KOPT-K1 (cell line): ENCODE measurements at regions not wholly inside any gene's neighbourhood (a gene's known extent, or its start where the extent isn't known, plus 50 kb on each side); places are given as distances from the start of the nearest gene placed in this dataset.

Experiments
- H3K27ac ChIP-seq: fragments of 200-600 bp; sonication (generic); 2 replicates; pipeline ENCODE4 v1.5.1; 2016; ENCODE audit warnings: antibody characterized with exemption, mild to moderate bottlenecking, low read depth, low read length; ENCODE audit not compliant: poor library complexity, severe bottlenecking
- H3K36me3 ChIP-seq: fragments of 200-600 bp; sonication (generic); 2 replicates; pipeline ENCODE4 v1.5.1; 2017; ENCODE audit warnings: antibody characterized with exemption, mild to moderate bottlenecking, low read length, moderate library complexity; ENCODE audit not compliant: insufficient read depth
- H3K9me3 ChIP-seq: fragments of 200-600 bp; sonication (generic); 2 replicates; pipeline ENCODE4 v1.5.1; 2017; ENCODE audit warnings: antibody characterized with exemption, low read length, mild to moderate bottlenecking; ENCODE audit not compliant: insufficient read depth, poor library complexity, severe bottlenecking

GRCh38 chr17:15124264-15124595 lies 140.9 kb downstream of the PMP22 start:
- Histone ChIP-seq H3K27ac (no peak overlapping the region), H3K36me3 (no peaks in the 10 kb centered on the region), H3K9me3 (no peaks in the 10 kb centered on the region)

- Histone ChIP-seq H3K36me3 (no peaks in the 10 kb centered on the region), H3K9me3 (no peaks in the 10 kb centered on the region), H3K27ac (no peak overlapping the region)
Measured at GRCh38 chr17:15123593-15124263, 141.4 kb downstream of the PMP22 start.

DNA sequence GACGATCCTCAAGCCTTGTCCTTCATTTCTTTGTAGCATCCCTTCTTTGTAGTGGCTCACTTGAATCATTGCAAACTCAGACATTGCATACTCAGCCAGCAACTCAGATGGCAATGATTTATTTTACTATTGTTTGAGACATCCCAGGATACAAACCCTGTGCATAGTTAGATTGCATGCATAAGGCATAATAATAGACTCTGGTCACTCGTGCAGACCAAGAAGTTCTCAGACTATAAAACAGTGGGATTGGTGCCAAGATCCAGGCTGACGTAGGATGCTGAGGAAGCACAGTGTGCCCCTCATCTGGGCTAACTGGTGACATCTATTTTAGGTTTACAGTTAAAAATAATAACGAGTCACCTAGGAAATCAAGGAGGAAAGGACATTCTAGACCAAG lies 142.3 kb downstream of the PMP22 start:
- Histone ChIP-seq H3K27ac (no peak overlapping the region), H3K9me3 (no peaks in the 10 kb centered on the region), H3K36me3 (no peaks in the 10 kb centered on the region)

DNA sequence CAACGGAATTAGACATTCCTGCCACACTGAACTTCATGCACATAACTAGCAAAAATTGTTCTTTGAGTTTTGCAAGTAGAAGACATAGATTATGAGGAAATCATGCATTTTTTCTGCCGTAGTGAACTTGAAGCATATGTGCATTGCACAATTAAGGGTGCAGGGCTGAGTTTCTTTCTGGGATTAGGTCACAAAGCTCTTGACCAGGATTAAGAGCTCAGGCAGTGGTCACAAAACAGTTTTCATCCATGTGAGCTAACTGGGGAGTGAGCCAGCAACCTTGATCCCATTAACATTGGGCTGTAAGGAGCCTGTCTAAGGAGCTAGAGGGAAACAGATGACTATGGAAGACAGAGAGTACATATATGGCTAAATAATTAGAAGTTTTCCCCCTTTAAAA lies 143.7 kb downstream of the PMP22 start:
- Histone ChIP-seq H3K9me3 (peaks cover 6% of the 10 kb centered on the region), H3K36me3 (no peaks in the 10 kb centered on the region), H3K27ac (no peak overlapping the region)

DNA sequence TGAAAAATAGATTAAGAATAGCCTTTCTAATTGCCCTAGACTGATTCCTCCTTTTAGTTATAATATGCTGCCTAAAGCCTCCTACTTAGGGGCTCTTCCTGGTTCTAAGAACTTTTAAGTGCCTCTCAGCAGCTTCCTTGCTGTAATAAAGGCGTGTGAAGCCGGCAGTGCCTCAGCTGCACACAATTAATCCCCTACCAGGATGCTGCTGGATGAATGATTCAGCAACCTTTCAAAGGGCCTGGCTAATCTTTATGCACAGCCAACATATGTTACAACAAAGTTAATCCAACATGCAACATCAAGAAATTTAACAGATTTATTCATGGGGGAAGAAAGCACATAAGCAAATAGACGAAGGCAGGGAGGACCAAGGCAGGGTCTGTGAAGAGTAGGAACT lies 145.2 kb downstream of the PMP22 start:
- no peaks in the 10 kb centered on the region for H3K36me3 ChIP-seq
- no peak overlapping the region for H3K27ac ChIP-seq
- H3K9me3 ChIP-seq: peaks cover 19% of the 10 kb centered on the region

GRCh38 chr17:15117239-15117638 lies 147.9 kb downstream of the PMP22 start:
- H3K36me3 ChIP-seq: no peaks in the 10 kb centered on the region
- peaks cover 19% of the 10 kb centered on the region for H3K9me3 ChIP-seq
- no peak overlapping the region for H3K27ac ChIP-seq

DNA sequence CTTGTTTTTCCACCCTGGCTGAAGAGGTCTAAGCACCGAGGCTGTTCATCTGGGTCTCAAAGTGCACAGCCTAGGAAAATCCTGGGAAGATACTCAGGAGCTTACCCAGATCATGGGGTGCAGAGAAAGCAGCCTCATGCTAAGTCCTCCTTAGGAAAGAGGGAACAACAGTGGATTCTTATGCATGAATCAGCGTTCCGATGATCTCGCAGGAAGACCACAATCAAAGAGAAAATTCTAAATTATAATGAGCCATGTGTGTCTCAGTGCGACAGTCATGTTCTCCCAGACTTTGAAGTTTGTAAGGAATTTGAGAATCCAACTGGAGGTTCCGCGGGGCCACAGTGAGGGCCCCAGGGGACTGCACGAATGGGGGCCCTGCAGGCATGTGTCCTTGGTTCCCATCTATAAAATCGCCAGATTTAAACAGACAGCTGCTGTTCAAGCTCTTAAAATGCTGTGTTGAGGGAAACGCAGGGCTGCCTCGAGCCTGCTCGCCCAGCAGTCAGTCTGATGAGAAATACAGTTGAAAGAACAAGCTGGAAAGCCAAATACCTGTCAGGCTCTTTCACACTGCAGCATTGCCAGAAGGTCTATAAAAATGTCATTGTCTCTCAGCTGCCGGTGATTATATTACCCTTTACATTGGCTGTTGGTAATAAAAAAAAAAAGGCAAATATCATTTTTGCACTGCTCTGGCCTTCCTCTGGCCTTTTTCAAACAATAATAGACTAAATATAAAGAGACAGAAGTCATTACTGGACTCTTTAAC lies 152.1 kb downstream of the PMP22 start:
- Histone ChIP-seq H3K9me3 (peaks cover 19% of the 10 kb centered on the region), H3K27ac (no peak overlapping the region), H3K36me3 (no peaks in the 10 kb centered on the region)

DNA sequence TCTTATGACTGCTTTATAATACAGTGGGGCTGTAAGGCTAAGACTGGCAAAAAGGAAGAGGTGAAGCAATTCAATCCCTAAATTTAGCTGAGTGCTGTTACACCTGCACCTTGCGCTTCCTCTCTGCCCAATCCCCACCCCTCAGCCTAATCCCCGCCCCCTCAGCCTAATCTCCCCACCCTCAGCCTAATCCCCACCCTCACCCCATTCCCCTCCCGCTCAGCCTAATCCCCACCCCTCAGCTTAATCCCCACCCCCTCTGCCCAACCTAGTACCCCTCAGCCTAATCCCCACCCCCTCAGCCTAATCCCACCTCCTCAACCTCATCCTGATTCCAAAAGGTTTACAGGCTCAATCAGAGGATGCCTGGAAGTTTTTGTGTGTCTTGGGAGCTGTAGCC lies 155.5 kb downstream of the PMP22 start:
- H3K9me3 ChIP-seq: no peaks in the 10 kb centered on the region
- no peak overlapping the region for H3K27ac ChIP-seq
- no peaks in the 10 kb centered on the region for H3K36me3 ChIP-seq

GRCh38 chr17:15108992-15109391 lies 156.1 kb downstream of the PMP22 start:
- Histone ChIP-seq H3K36me3 (no peaks in the 10 kb centered on the region), H3K9me3 (no peaks in the 10 kb centered on the region), H3K27ac (no peak overlapping the region)

- no peak overlapping the region for H3K27ac ChIP-seq
- H3K9me3 ChIP-seq: no peaks in the 10 kb centered on the region
- no peaks in the 10 kb centered on the region for H3K36me3 ChIP-seq
Measured at GRCh38 chr17:15106540-15106939, 158.6 kb downstream of the PMP22 start.

DNA sequence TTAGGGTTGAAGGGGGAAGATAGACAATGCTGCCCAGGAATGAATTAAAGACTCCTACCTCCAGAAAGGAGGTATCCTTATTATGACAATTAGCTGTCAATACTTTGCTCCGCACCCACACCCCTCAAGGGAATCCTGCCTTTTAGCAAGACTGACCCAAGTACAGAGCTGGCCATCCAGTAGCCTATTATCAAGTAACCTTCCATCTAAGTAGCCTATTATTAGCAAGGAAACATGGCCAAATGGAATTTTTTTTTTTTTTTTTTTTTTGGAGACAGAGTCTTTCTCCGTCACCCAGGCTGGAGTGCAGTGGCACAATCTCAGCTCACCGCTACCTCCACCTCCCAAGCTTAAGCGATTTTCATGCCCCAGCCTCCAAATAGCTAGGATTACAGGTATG lies 161.3 kb downstream of the PMP22 start:
- Histone ChIP-seq H3K27ac (no peak overlapping the region), H3K9me3 (no peaks in the 10 kb centered on the region), H3K36me3 (no peaks in the 10 kb centered on the region)

DNA sequence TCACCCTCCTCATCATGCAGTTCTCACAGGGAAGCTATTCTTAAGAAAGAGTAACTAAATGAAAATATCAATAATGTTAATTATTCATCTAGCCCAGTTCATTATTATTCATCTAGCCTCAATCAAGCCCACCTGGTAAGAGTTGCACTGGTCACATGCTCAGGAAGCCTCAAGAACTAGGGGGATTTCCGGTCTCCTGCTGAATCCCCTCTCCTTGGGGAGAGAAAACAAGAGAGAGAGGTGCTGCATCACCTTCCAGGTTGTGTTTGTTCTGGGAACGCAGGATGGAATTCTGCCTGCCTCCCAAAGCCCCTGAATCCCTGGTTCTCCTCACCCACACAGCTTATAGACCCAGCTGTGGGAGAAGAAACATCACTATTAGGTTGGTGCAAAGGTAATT lies 164.0 kb downstream of the PMP22 start:
- H3K9me3 ChIP-seq: no peaks in the 10 kb centered on the region
- H3K36me3 ChIP-seq: no peaks in the 10 kb centered on the region
- H3K27ac ChIP-seq: no peak overlapping the region

GRCh38 chr17:15096511-15096910 lies 168.6 kb downstream of the PMP22 start:
- Histone ChIP-seq H3K36me3 (no peaks in the 10 kb centered on the region), H3K27ac (no peak overlapping the region), H3K9me3 (no peaks in the 10 kb centered on the region)

GRCh38 chr17:15095935-15096334 lies 169.2 kb downstream of the PMP22 start:
- H3K27ac ChIP-seq: no peak overlapping the region
- H3K36me3 ChIP-seq: no peaks in the 10 kb centered on the region
- no peaks in the 10 kb centered on the region for H3K9me3 ChIP-seq

DNA sequence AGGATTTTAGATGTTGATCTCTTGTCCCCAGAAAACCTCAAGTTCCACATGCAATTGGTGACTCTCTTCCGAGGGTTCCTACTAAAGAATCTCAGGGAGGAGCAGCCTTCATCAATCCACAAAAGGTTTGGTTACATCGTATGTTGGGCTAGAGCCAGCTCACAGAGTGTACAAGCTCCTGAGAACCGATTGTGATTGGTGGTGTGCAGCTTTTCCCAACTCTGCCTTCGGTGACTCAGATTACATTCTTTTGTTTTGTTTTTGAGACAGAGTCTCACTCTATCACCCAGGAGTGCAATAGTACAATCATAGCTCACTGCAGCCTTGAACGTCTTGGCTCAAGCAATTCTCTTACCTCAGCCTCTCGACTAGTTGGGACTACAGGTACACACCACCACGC lies 172.4 kb downstream of the PMP22 start:
- H3K36me3 ChIP-seq: no peaks in the 10 kb centered on the region
- no peaks in the 10 kb centered on the region for H3K9me3 ChIP-seq
- no peak overlapping the region for H3K27ac ChIP-seq

DNA sequence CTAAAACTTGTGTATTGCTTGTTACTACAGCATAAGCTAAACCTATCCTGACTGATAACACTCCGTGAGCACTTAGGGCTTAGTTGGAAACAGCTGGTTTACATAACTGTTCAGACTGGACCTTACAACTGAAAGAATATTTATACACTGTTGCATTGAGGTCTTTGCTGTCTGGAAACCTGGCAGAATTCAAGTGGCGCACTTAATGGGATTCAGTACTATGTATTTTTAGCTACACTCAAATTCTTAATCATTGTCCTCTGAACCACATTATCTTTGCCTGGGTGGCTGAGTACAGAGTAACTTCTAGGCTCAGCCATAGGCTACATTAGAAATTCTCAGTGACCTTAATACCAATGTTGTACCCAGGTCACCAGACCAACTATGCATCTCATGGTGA lies 172.9 kb downstream of the PMP22 start:
- H3K36me3 ChIP-seq: no peaks in the 10 kb centered on the region
- no peaks in the 10 kb centered on the region for H3K9me3 ChIP-seq
- H3K27ac ChIP-seq: no peak overlapping the region
